ENCODE measurements at regions not wholly inside any gene's neighbourhood (a gene's known extent, or its start where the extent isn't known, plus 50 kb on each side); places are given as distances from the start of the nearest gene placed in this dataset.

- no peak for TF ChIP-seq CTCF (IDR thresholded peaks at IDR 0.05)
- DNase-seq: no peak
- Mint-ChIP-seq H3K9me3 (no peaks in the 10 kb centered on the region), H3K36me3 (ENCODE audit: low read depth) (no peaks in the 10 kb centered on the region), H3K27me3 (ENCODE audit: low read depth, poor library complexity) (peaks cover 14% of the 10 kb centered on the region), H3K4me1 (no peaks in the 10 kb centered on the region), H3K4me3 (no peak overlapping the region), H3K27ac (no peak overlapping the region)
Observed at GRCh38 chr2:175827856-175828255, 174.2 kb downstream of the LNPK start.

- no peak for TF ChIP-seq CTCF (IDR thresholded peaks at IDR 0.05)
- H3K36me3 Mint-ChIP-seq (ENCODE audit: low read depth): no peaks in the 10 kb centered on the region
- H3K4me3 Mint-ChIP-seq: no peak overlapping the region
- no peaks in the 10 kb centered on the region for H3K9me3 Mint-ChIP-seq
- peaks cover 18% of the 10 kb centered on the region for H3K4me1 Mint-ChIP-seq
- H3K27ac Mint-ChIP-seq: no peak overlapping the region
- DNase-seq: no peak
- H3K27me3 Mint-ChIP-seq (ENCODE audit: low read depth, poor library complexity): peaks cover 6% of the 10 kb centered on the region
Observed at GRCh38 chr2:175824243-175824642, 177.8 kb downstream of the LNPK start.

- Mint-ChIP-seq H3K4me3 (no peak overlapping the region), H3K9me3 (no peaks in the 10 kb centered on the region), H3K27me3 (ENCODE audit: low read depth, poor library complexity) (peaks cover 6% of the 10 kb centered on the region), H3K27ac (no peak overlapping the region), H3K4me1 (peaks cover 18% of the 10 kb centered on the region), H3K36me3 (ENCODE audit: low read depth) (no peaks in the 10 kb centered on the region)
- DNase-seq: no peak
- TF ChIP-seq CTCF (IDR thresholded peaks at IDR 0.05): no peak
Observed at GRCh38 chr2:175823707-175824073, 178.4 kb downstream of the LNPK start.

GRCh38 chr2:175823002-175823706 lies 178.9 kb downstream of the LNPK start:
- Mint-ChIP-seq H3K4me3 (no peak overlapping the region), H3K36me3 (ENCODE audit: low read depth) (no peaks in the 10 kb centered on the region), H3K27me3 (ENCODE audit: low read depth, poor library complexity) (peaks cover 6% of the 10 kb centered on the region), H3K27ac (no peak overlapping the region), H3K4me1 (peaks cover 18% of the 10 kb centered on the region), H3K9me3 (no peaks in the 10 kb centered on the region)
- no peak for TF ChIP-seq CTCF (IDR thresholded peaks at IDR 0.05)
- no peak for DNase-seq

- Mint-ChIP-seq H3K9me3 (peaks cover 27% of the 10 kb centered on the region), H3K27ac (no peak overlapping the region), H3K4me3 (no peak overlapping the region), H3K27me3 (ENCODE audit: low read depth, poor library complexity) (peaks cover 3% of the 10 kb centered on the region), H3K36me3 (ENCODE audit: low read depth) (peaks cover 12% of the 10 kb centered on the region), H3K4me1 (peaks cover 16% of the 10 kb centered on the region)
- DNase-seq: no peak
- TF ChIP-seq CTCF (IDR thresholded peaks at IDR 0.05): no peak
Observed at GRCh38 chr2:175817221-175817620, 184.8 kb downstream of the LNPK start.

- H3K27me3 Mint-ChIP-seq (ENCODE audit: low read depth, poor library complexity): peaks cover 3% of the 10 kb centered on the region
- H3K4me3 Mint-ChIP-seq: no peak overlapping the region
- H3K27ac Mint-ChIP-seq: no peak overlapping the region
- peaks cover 12% of the 10 kb centered on the region for H3K36me3 Mint-ChIP-seq (ENCODE audit: low read depth)
- H3K4me1 Mint-ChIP-seq: no peaks in the 10 kb centered on the region
- no peak for DNase-seq
- H3K9me3 Mint-ChIP-seq: peaks cover 27% of the 10 kb centered on the region
- no peak for TF ChIP-seq CTCF (IDR thresholded peaks at IDR 0.05)
Observed at GRCh38 chr2:175815537-175815936, 186.5 kb downstream of the LNPK start.

Data from nephron progenitor cell (in vitro differentiated cells).